HG03196 (cell line): ENCODE measurements at regions not wholly inside any gene's neighbourhood (a gene's known extent, or its start where the extent isn't known, plus 50 kb on each side); places are given as distances from the start of the nearest gene placed in this dataset.

Experiments
- ATAC-seq: cut with Tn5 transposase; IDR thresholded peaks from one replicate; pipeline ENCODE4 v1.9.1; 2021; ENCODE audit not compliant: unreplicated experiment

- ATAC-seq, result no peak
Observed at GRCh38 chr11:116563028-116563711, 209.6 kb downstream of the BUD13 start.

GRCh38 chr11:116560589-116560988 is 212.2 kb downstream of the BUD13 start:
- no peak for ATAC-seq

- ATAC-seq, result no peak
Observed at GRCh38 chr11:116558504-116559211, 214.1 kb downstream of the BUD13 start.

- no peak for ATAC-seq
Observed at GRCh38 chr11:116557282-116557681, 215.5 kb downstream of the BUD13 start.

GRCh38 chr11:116556483-116556882 is 216.3 kb downstream of the BUD13 start:
- no peak for ATAC-seq

- ATAC-seq, result no peak
Observed at GRCh38 chr11:116553482-116553881, 219.3 kb downstream of the BUD13 start.

GRCh38 chr11:116551576-116551975 is 221.2 kb downstream of the BUD13 start:
- ATAC-seq, result no peak

- no peak for ATAC-seq
Observed at GRCh38 chr11:116548256-116548655, 224.5 kb downstream of the BUD13 start.

GRCh38 chr11:116547571-116547970 is 225.2 kb downstream of the BUD13 start:
- no peak for ATAC-seq

GRCh38 chr11:116545912-116546311 is 226.9 kb downstream of the BUD13 start:
- ATAC-seq, result no peak

GRCh38 chr11:116544721-116545120 is 228.1 kb downstream of the BUD13 start:
- ATAC-seq, result no peak

- ATAC-seq, result no peak
Observed at GRCh38 chr11:116543911-116544475, 228.8 kb downstream of the BUD13 start.

- no peak for ATAC-seq
Observed at GRCh38 chr11:116543099-116543498, 229.7 kb downstream of the BUD13 start.

- no peak for ATAC-seq
Observed at GRCh38 chr11:116542406-116542805, 230.4 kb downstream of the BUD13 start.

- no peak for ATAC-seq
Observed at GRCh38 chr11:116541460-116541859, 231.3 kb downstream of the BUD13 start.

GRCh38 chr11:116540645-116541304 is 232.0 kb downstream of the BUD13 start:
- ATAC-seq, result no peak

GRCh38 chr11:116539836-116540418 is 232.9 kb downstream of the BUD13 start:
- no peak for ATAC-seq

- no peak for ATAC-seq
Observed at GRCh38 chr11:116539211-116539610, 233.6 kb downstream of the BUD13 start.

- ATAC-seq, result no peak
Observed at GRCh38 chr11:116538677-116539076, 234.1 kb downstream of the BUD13 start.

- ATAC-seq, result no peak
Observed at GRCh38 chr11:116537709-116538108, 235.1 kb downstream of the BUD13 start.

- no peak for ATAC-seq
Observed at GRCh38 chr11:116537121-116537520, 235.7 kb downstream of the BUD13 start.
